ENCODE measurements at regions not wholly inside any gene's neighbourhood (a gene's known extent, or its start where the extent isn't known, plus 50 kb on each side); places are given as distances from the start of the nearest gene placed in this dataset.

- no peaks in the 10 kb centered on the region for H3K27me3 ChIP-seq (replicated peaks; ENCODE audit: control insufficient read depth, insufficient read depth, low read length)
- H3K9ac ChIP-seq (ENCODE audit: low read length): no peak overlapping the region
- peaks cover 18% of the 10 kb centered on the region for H3K4me1 ChIP-seq (ENCODE audit: control insufficient read depth, insufficient read depth, low read length)
- no peak for DNase-seq (ENCODE audit: low read depth)
- H3K4me3 ChIP-seq (ENCODE audit: low read length): no peak overlapping the region
- H3K9me3 ChIP-seq (ENCODE audit: control insufficient read depth, low read length): peaks cover 5% of the 10 kb centered on the region
- no peaks in the 10 kb centered on the region for H3K36me3 ChIP-seq (ENCODE audit: control insufficient read depth, insufficient read depth, low read length, severe bottlenecking)
These were observed 242.2 kb upstream of the FN1 start for GRCh38 chr2:215678094-215678493.

DNA sequence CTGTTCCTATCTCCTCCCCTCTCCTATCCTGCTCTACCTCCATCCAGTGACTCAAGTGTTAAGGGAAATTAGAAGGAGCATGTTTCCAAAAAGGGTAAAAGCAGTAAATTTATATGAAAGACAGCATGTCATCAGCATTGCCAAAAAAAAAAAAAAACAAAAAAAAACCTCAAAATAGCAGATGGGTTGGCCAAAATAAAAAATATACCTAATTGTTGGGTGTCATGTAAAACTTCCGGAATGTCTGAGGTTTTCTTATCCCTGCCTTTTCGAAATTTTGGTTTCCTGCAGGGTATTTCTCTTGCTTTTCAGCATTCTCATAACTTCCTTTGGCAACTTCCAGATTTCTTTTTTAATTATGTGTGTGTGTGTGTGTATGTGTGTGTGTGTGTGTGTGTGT, 241.6 kb upstream of the FN1 start:
- Histone ChIP-seq H3K36me3 (ENCODE audit: control insufficient read depth, insufficient read depth, low read length, severe bottlenecking) (no peaks in the 10 kb centered on the region), H3K4me3 (ENCODE audit: low read length) (no peak overlapping the region), H3K27me3 (replicated peaks; ENCODE audit: control insufficient read depth, insufficient read depth, low read length) (no peaks in the 10 kb centered on the region), H3K9ac (ENCODE audit: low read length) (no peak overlapping the region), H3K9me3 (ENCODE audit: control insufficient read depth, low read length) (peaks cover 11% of the 10 kb centered on the region), H3K4me1 (ENCODE audit: control insufficient read depth, insufficient read depth, low read length) (peaks cover 18% of the 10 kb centered on the region)
- DNase-seq (ENCODE audit: low read depth): no peak

DNA sequence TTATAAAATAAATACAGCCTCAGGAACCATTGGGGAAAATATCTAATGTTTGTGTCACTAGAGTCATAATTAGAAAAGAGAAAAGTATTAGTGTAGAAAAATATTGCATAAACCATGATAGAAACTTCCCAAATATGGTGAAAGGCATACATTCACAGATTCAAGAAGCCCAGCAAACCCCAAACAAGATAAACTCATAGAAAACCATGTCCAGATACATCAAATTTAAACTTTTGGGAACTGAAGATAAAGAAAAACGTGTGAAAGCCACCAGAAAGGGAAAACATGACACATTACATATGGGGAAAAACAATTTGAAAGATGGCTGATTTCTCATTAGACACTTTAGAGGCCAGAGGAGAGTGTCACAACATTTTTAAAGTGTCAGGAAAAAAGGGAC, 236.5 kb upstream of the FN1 start:
- Histone ChIP-seq H3K4me1 (ENCODE audit: control insufficient read depth, insufficient read depth, low read length) (peaks cover 14% of the 10 kb centered on the region), H3K9me3 (ENCODE audit: control insufficient read depth, low read length) (peaks cover 14% of the 10 kb centered on the region), H3K36me3 (ENCODE audit: control insufficient read depth, insufficient read depth, low read length, severe bottlenecking) (no peaks in the 10 kb centered on the region), H3K4me3 (ENCODE audit: low read length) (no peak overlapping the region), H3K9ac (ENCODE audit: low read length) (no peak overlapping the region), H3K27me3 (replicated peaks; ENCODE audit: control insufficient read depth, insufficient read depth, low read length) (no peaks in the 10 kb centered on the region)
- no peak for DNase-seq (ENCODE audit: low read depth)

DNA sequence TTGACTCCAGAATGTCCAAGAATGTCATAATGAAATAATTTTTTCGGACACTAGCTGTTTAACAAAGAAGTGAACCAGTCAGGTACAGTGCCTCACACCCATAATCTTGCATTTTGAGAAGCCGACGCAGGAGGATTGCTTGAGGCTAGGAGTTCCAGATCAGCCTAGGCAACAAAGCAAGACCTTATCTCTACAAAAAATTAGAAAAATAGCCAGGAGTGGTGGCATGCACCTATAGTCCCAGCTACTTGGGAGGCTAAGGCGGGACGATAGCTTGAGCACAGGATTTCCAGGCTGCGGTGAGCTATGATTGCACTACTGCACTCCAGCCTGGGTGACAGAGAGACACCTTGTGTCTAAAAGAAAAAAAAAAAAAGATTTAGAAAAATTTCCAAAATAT, 235.8 kb upstream of the FN1 start:
- peaks cover 20% of the 10 kb centered on the region for H3K4me1 ChIP-seq (ENCODE audit: control insufficient read depth, insufficient read depth, low read length)
- no peaks in the 10 kb centered on the region for H3K27me3 ChIP-seq (replicated peaks; ENCODE audit: control insufficient read depth, insufficient read depth, low read length)
- peaks cover 14% of the 10 kb centered on the region for H3K9me3 ChIP-seq (ENCODE audit: control insufficient read depth, low read length)
- no peaks in the 10 kb centered on the region for H3K36me3 ChIP-seq (ENCODE audit: control insufficient read depth, insufficient read depth, low read length, severe bottlenecking)
- H3K9ac ChIP-seq (ENCODE audit: low read length): no peak overlapping the region
- DNase-seq (ENCODE audit: low read depth): no peak
- H3K4me3 ChIP-seq (ENCODE audit: low read length): no peak overlapping the region

DNA sequence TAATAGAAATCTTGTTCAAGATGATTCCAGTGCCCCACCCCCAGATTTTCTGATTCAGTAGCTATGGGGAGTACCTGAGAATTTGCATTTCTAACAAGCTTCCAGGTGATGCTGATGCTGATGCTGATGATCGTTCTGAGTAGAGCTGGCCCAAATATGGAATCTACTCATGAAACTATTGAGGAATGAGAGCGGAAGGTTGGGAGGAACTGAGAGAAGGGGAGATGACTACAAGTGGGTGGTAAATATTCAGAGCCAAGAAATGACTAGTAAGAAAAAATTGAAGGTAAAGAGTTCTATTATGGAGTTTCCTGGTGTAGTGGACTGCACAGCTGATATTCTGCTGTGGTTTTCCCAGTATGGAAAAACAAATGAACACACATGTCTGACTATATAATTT, 235.4 kb upstream of the FN1 start:
- Histone ChIP-seq H3K27me3 (replicated peaks; ENCODE audit: control insufficient read depth, insufficient read depth, low read length) (no peaks in the 10 kb centered on the region), H3K36me3 (ENCODE audit: control insufficient read depth, insufficient read depth, low read length, severe bottlenecking) (no peaks in the 10 kb centered on the region), H3K9me3 (ENCODE audit: control insufficient read depth, low read length) (peaks cover 14% of the 10 kb centered on the region), H3K9ac (ENCODE audit: low read length) (no peak overlapping the region), H3K4me1 (ENCODE audit: control insufficient read depth, insufficient read depth, low read length) (peaks cover 20% of the 10 kb centered on the region), H3K4me3 (ENCODE audit: low read length) (no peak overlapping the region)
- no peak for DNase-seq (ENCODE audit: low read depth)

DNA sequence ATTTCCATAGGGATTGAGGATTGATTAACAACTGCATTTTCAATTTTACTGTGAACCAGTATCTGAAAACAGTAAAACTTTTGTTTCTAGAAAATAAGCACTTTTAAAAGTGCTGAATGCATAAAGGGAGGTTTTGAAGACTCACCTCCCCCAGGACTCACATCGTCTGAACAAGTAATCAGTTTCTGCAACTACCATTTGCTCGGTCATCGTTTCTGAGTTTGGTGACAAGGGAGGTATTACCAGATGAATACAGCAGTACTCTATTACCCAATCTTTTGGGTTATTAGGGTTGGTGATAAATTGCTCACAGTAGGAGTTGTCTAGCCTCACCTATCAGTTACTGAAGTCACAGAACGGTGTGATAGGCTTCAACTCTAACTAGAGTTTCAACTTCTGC, 234.5 kb upstream of the FN1 start:
- peaks cover 14% of the 10 kb centered on the region for H3K9me3 ChIP-seq (ENCODE audit: control insufficient read depth, low read length)
- DNase-seq (ENCODE audit: low read depth): no peak
- no peaks in the 10 kb centered on the region for H3K36me3 ChIP-seq (ENCODE audit: control insufficient read depth, insufficient read depth, low read length, severe bottlenecking)
- no peak overlapping the region for H3K4me3 ChIP-seq (ENCODE audit: low read length)
- peaks cover 21% of the 10 kb centered on the region for H3K4me1 ChIP-seq (ENCODE audit: control insufficient read depth, insufficient read depth, low read length)
- no peak overlapping the region for H3K9ac ChIP-seq (ENCODE audit: low read length)
- H3K27me3 ChIP-seq (replicated peaks; ENCODE audit: control insufficient read depth, insufficient read depth, low read length): no peaks in the 10 kb centered on the region

DNA sequence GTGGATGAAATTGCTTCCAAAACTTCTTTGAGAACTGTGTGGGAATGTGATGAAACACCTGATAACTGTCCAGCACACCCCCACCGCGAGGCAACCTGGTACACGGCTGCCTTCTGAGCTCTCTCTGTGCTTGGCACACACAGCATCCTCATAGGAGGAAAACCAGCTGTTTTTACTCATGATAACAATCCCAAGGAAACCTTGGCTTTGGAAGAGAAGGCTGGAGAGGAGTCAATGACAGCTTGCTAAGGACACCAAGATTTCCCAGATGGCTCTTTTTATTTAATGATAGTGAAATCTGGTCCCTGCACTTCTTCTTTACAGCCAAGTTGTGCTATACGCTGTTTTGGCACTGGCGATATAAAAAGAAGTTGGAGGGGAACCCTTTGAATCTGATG, 232.5 kb upstream of the FN1 start:
- peak overlapping the region; percentile 49 for H3K4me3 ChIP-seq (ENCODE audit: low read length)
- H3K27me3 ChIP-seq (replicated peaks; ENCODE audit: control insufficient read depth, insufficient read depth, low read length): no peaks in the 10 kb centered on the region
- H3K36me3 ChIP-seq (ENCODE audit: control insufficient read depth, insufficient read depth, low read length, severe bottlenecking): no peaks in the 10 kb centered on the region
- DNase-seq (ENCODE audit: low read depth): no peak
- H3K9ac ChIP-seq (ENCODE audit: low read length): peak overlapping the region; percentile 60
- peaks cover 38% of the 10 kb centered on the region for H3K4me1 ChIP-seq (ENCODE audit: control insufficient read depth, insufficient read depth, low read length)
- H3K9me3 ChIP-seq (ENCODE audit: control insufficient read depth, low read length): peaks cover 12% of the 10 kb centered on the region

- H3K9ac ChIP-seq (ENCODE audit: low read length): peak overlapping the region; percentile 60
- H3K4me3 ChIP-seq (ENCODE audit: low read length): peak overlapping the region; percentile 49
- peaks cover 38% of the 10 kb centered on the region for H3K4me1 ChIP-seq (ENCODE audit: control insufficient read depth, insufficient read depth, low read length)
- no peaks in the 10 kb centered on the region for H3K36me3 ChIP-seq (ENCODE audit: control insufficient read depth, insufficient read depth, low read length, severe bottlenecking)
- H3K9me3 ChIP-seq (ENCODE audit: control insufficient read depth, low read length): peaks cover 6% of the 10 kb centered on the region
- DNase-seq (ENCODE audit: low read depth): no peak
- H3K27me3 ChIP-seq (replicated peaks; ENCODE audit: control insufficient read depth, insufficient read depth, low read length): no peaks in the 10 kb centered on the region
These were observed 231.9 kb upstream of the FN1 start for GRCh38 chr2:215667585-215668377.

DNA sequence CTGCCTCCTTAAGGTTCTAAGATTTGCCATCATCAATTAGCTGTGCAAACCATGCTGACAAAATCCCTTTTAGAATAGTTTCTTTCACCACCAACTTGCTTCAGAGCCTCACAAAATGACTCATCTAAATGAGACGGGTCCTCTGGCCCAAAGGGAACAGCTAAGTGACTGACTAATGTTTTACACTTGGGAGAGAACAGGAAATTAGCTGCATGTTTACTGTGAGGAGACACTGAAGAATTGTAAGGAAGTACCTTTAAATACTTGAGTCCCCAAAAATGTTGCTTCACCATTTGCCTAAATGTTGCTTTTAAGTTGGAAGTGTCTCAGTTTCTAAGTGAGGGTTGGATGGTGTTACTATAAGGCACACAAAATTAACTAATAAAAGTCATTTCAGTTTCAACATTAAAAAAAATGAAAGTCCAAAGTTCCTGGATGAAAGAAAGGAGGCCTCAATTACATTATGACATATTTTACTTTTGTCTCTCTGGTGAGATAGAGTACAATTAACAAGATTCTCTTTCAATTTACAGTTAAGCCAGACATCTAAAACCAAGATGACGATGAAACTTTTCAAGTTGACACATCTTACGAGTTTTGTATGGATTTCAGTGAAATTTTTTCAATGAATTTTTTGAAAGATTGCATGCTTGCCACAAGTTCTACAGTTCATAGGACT, 229.1 kb upstream of the FN1 start:
- H3K4me3 ChIP-seq (ENCODE audit: low read length): no peak overlapping the region

GRCh38 chr2:215662715-215663114, 226.8 kb upstream of the FN1 start:
- H3K4me3 ChIP-seq (ENCODE audit: low read length): no peak overlapping the region
- DNase-seq (ENCODE audit: low read depth): no peak
- H3K4me1 ChIP-seq (ENCODE audit: control insufficient read depth, insufficient read depth, low read length): peaks cover 42% of the 10 kb centered on the region
- no peaks in the 10 kb centered on the region for H3K27me3 ChIP-seq (replicated peaks; ENCODE audit: control insufficient read depth, insufficient read depth, low read length)
- H3K36me3 ChIP-seq (ENCODE audit: control insufficient read depth, insufficient read depth, low read length, severe bottlenecking): no peaks in the 10 kb centered on the region
- peak overlapping the region; percentile 20 for H3K9ac ChIP-seq (ENCODE audit: low read length)
- no peaks in the 10 kb centered on the region for H3K9me3 ChIP-seq (ENCODE audit: control insufficient read depth, low read length)

More for the DNA sequence above, 229.1 kb upstream of the FN1 start:
- no peaks in the 10 kb centered on the region for H3K27me3 ChIP-seq (replicated peaks; ENCODE audit: control insufficient read depth, insufficient read depth, low read length)
- no peaks in the 10 kb centered on the region for H3K9me3 ChIP-seq (ENCODE audit: control insufficient read depth, low read length)
- H3K9ac ChIP-seq (ENCODE audit: low read length): peak overlapping the region; percentile 56
- H3K4me1 ChIP-seq (ENCODE audit: control insufficient read depth, insufficient read depth, low read length): peaks cover 44% of the 10 kb centered on the region
- peak; percentile 85 for DNase-seq (ENCODE audit: low read depth)
- H3K36me3 ChIP-seq (ENCODE audit: control insufficient read depth, insufficient read depth, low read length, severe bottlenecking): no peaks in the 10 kb centered on the region

DNA sequence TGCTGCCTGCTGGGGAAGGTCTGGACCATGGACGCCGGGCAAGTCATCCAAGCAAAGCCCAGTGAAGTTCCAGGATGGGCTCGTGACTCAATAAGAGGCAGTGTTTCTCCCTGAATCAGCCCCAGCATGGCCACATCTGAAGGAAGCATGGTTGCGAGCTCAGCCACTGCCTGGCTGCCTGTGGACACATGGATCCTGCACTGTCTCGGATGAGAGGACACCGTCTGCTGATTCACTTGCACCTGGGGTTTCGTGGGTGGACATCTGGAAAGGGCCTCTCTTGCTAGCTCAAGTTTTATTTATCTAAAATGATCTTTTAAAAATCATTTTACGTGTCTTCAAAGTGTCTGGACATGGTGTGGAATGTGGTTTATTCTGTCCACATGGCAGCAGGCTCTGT, 224.8 kb upstream of the FN1 start:
- Histone ChIP-seq H3K9ac (ENCODE audit: low read length) (peak overlapping the region; percentile 36), H3K4me1 (ENCODE audit: control insufficient read depth, insufficient read depth, low read length) (peaks cover 36% of the 10 kb centered on the region), H3K9me3 (ENCODE audit: control insufficient read depth, low read length) (no peaks in the 10 kb centered on the region), H3K4me3 (ENCODE audit: low read length) (no peak overlapping the region), H3K27me3 (replicated peaks; ENCODE audit: control insufficient read depth, insufficient read depth, low read length) (no peaks in the 10 kb centered on the region), H3K36me3 (ENCODE audit: control insufficient read depth, insufficient read depth, low read length, severe bottlenecking) (no peaks in the 10 kb centered on the region)
- DNase-seq (ENCODE audit: low read depth): no peak
